PC-3 (cell line): ENCODE measurements at regions not wholly inside any gene's neighbourhood (a gene's known extent, or its start where the extent isn't known, plus 50 kb on each side); places are given as distances from the start of the nearest gene placed in this dataset.

Source experiments
- ATAC-seq: fragments of 200-7000 bp; cut with Tn5 transposase; 2 replicates; pipeline ENCODE4 v1.9.1; 2020; ENCODE audit warnings: mild to moderate bottlenecking, moderate library complexity
- BruUV-seq: library from RNA; stranded (reverse); fragments of 400-500 nt; replicated peaks from 2 replicates; lab custom pipeline; 2021; lab: Mats Ljungman, UMichigan
- CTCF ChIA-PET: fragments of 300-600 bp; sonication (Branson Sonifier 250); formaldehyde crosslinking; loops from one replicate; lab custom pipeline; 2022; ENCODE audit warnings: antibody characterized with exemption; lab: Charles Lee
- POLR2A ChIA-PET: fragments of 300-600 bp; sonication (Branson Sonifier 250); formaldehyde crosslinking; loops from one replicate; lab custom pipeline; 2022; ENCODE audit warnings: antibody characterized with exemption; ENCODE audit not compliant: unreplicated experiment; lab: Charles Lee
- DNase-seq: peaks from one replicate; pipeline ENCODE4 v3.0.0-alpha.2; 2015
- H2AFZ ChIP-seq: fragments of 300-600 bp; sonication (generic); 2 replicates; pipeline ENCODE4 v1.6.0; 2016; ENCODE audit warnings: antibody characterized with exemption, low read length
- H3F3A ChIP-seq: fragments of 300-600 bp; sonication (generic); one replicate; pipeline ENCODE4 v1.6.0; 2017; ENCODE audit warnings: antibody characterized with exemption, low read length, control low read depth, mild to moderate bottlenecking; ENCODE audit not compliant: unreplicated experiment
- H3K27ac ChIP-seq: fragments of 300-600 bp; sonication (generic); 2 replicates; pipeline ENCODE4 v1.5.1; 2016; ENCODE audit warnings: mild to moderate bottlenecking, low read length
- H3K27me3 ChIP-seq: fragments of 300-600 bp; sonication (generic); 2 replicates; pipeline ENCODE4 v1.6.1; 2016; ENCODE audit warnings: low read length, mixed read lengths
- H3K36me3 ChIP-seq: fragments of 300-600 bp; sonication (generic); 2 replicates; pipeline ENCODE4 v1.6.1; 2016; ENCODE audit warnings: low read depth, mixed run types, low read length, mixed read lengths
- H3K4me1 ChIP-seq: fragments of 300-600 bp; sonication (generic); 2 replicates; pipeline ENCODE4 v1.5.1; 2016; ENCODE audit warnings: low read length; ENCODE audit not compliant: insufficient read depth
- H3K4me2 ChIP-seq: fragments of 300-600 bp; sonication (generic); 2 replicates; pipeline ENCODE4 v1.6.0; 2016; ENCODE audit warnings: low read length
- H3K4me3 ChIP-seq: fragments of 300-600 bp; sonication (generic); 2 replicates; pipeline ENCODE4 v1.5.1; 2016; ENCODE audit warnings: mild to moderate bottlenecking, low read length, mixed read lengths
- H3K79me2 ChIP-seq: fragments of 300-600 bp; sonication (generic); 2 replicates; pipeline ENCODE4 v1.6.1; 2017; ENCODE audit warnings: low read length, mixed read lengths
- H3K9ac ChIP-seq: fragments of 300-600 bp; sonication (generic); 2 replicates; pipeline ENCODE4 v1.6.0; 2016; ENCODE audit warnings: mild to moderate bottlenecking, low read length
- H3K9me2 ChIP-seq: fragments of 300-600 bp; sonication (generic); replicated peaks from 2 replicates; pipeline ENCODE4 v1.6.1; 2016; ENCODE audit warnings: mixed run types, low read length, mixed read lengths
- H3K9me3 ChIP-seq: fragments of 300-600 bp; sonication (generic); 2 replicates; pipeline ENCODE4 v1.6.1; 2016; ENCODE audit warnings: low read length, mixed read lengths
- H4K20me1 ChIP-seq: fragments of 300-600 bp; sonication (generic); 2 replicates; pipeline ENCODE4 v1.6.1; 2016; ENCODE audit warnings: low read length, mixed read lengths
- EZH2 ChIP-seq: fragments of 300-600 bp; sonication (generic); IDR thresholded peaks from one replicate; pipeline ENCODE4 v1.6.1; 2017; ENCODE audit warnings: antibody characterized with exemption, mild to moderate bottlenecking, low read length; ENCODE audit not compliant: unreplicated experiment
- EZH2phosphoT487 ChIP-seq: fragments of 300-600 bp; sonication (generic); IDR thresholded peaks from 2 replicates; pipeline ENCODE4 v1.6.1; 2018; ENCODE audit warnings: mild to moderate bottlenecking, antibody characterized with exemption, low read length, borderline replicate concordance
- intact Hi-C: fragments of 100-400 bp; cut with micrococcal nuclease; formaldehyde crosslinking; loops from 2 replicates; pipeline ENCODE4 v1.9.0; 2023
- TF ChIP-seq, protein P1 (sequence below): fragments of 300-600 bp; sonication (generic); conservative IDR thresholded peaks from 2 replicates; pipeline ENCODE4 v1.5.1; 2017; ENCODE audit warnings: antibody characterized with exemption, low read depth, mild to moderate bottlenecking, low read length

DNA sequence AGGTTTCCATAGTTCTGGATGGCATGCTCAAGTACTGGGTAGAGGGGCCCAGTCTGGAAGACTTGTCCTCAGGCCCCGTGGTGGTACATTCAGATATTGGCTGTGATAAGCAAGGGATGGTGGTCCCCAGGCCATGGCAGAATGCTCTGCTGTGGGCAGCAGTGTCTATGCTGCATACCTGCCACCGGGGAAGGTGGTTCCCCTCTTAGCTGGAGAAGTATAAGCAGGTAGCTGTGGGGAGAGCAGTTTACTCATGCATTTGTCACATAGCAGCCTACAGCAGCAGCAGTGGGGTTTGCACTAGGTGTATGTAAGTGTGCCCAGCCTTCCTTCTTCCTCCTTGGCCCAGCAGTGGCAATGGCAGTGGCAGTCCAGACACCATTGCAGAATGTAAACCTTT is 69.3 kb upstream of the ADAMTS20 start:
- Histone ChIP-seq H3K4me1 (no peaks in the 10 kb centered on the region), H2AFZ (no peak overlapping the region), H3K4me3 (no peak overlapping the region), H3K27me3 (peaks cover 11% of the 10 kb centered on the region), H3K4me2 (no peak overlapping the region), H3F3A (no peaks in the 10 kb centered on the region), H3K9ac (no peak overlapping the region), H4K20me1 (no peaks in the 10 kb centered on the region), H3K27ac (no peak overlapping the region), H3K36me3 (no peaks in the 10 kb centered on the region), H3K9me2 (no peaks in the 10 kb centered on the region), H3K79me2 (no peaks in the 10 kb centered on the region), H3K9me3 (no peaks in the 10 kb centered on the region)
- no TSS peak for BruUV-seq
- ATAC-seq: no peak
- CTCF ChIA-PET: no interaction called here
- no peak for DNase-seq
- TF ChIP-seq EZH2 (no peak), EZH2phosphoT487 (no peak)
- TF ChIP-seq, protein P1, sequence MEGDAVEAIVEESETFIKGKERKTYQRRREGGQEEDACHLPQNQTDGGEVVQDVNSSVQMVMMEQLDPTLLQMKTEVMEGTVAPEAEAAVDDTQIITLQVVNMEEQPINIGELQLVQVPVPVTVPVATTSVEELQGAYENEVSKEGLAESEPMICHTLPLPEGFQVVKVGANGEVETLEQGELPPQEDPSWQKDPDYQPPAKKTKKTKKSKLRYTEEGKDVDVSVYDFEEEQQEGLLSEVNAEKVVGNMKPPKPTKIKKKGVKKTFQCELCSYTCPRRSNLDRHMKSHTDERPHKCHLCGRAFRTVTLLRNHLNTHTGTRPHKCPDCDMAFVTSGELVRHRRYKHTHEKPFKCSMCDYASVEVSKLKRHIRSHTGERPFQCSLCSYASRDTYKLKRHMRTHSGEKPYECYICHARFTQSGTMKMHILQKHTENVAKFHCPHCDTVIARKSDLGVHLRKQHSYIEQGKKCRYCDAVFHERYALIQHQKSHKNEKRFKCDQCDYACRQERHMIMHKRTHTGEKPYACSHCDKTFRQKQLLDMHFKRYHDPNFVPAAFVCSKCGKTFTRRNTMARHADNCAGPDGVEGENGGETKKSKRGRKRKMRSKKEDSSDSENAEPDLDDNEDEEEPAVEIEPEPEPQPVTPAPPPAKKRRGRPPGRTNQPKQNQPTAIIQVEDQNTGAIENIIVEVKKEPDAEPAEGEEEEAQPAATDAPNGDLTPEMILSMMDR: no peak
- POLR2A ChIA-PET: no interaction called here
- intact Hi-C loops: no loop called here

DNA sequence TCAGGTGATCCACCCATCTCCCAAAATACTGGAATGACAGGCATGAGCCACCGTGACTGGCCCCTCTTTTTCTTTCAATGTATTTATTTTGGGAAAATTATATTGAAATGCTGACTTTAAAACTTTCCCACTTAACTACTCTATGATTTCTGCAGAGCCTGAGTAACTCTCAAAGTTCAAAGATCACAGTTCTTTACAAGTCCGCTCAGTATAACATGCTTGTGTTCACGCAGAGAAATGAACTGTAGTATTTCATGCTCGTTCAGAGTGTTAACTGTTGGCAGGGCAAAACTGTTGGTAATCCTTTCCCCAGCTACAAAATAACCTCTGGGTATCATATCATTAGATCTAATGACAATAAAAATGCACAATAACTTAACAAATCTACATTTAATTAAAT is 50.7 kb upstream of the ADAMTS20 start:
- H3K36me3 ChIP-seq: no peaks in the 10 kb centered on the region
- no peaks in the 10 kb centered on the region for H3F3A ChIP-seq
- H3K79me2 ChIP-seq: no peaks in the 10 kb centered on the region
- no peak overlapping the region for H3K4me3 ChIP-seq
- no peaks in the 10 kb centered on the region for H3K4me1 ChIP-seq
- no peak overlapping the region for H2AFZ ChIP-seq
- intact Hi-C loops: no loop called here
- BruUV-seq: no TSS peak
- H3K9me2 ChIP-seq: no peaks in the 10 kb centered on the region
- DNase-seq: no peak
- ChIA-PET POLR2A (no interaction called here), CTCF (no interaction called here)
- no peak overlapping the region for H3K4me2 ChIP-seq
- no peak overlapping the region for H3K9ac ChIP-seq
- H3K9me3 ChIP-seq: no peaks in the 10 kb centered on the region
- H4K20me1 ChIP-seq: no peaks in the 10 kb centered on the region
- peaks cover 45% of the 10 kb centered on the region for H3K27me3 ChIP-seq
- no peak overlapping the region for H3K27ac ChIP-seq
- no peak for ATAC-seq
- TF ChIP-seq EZH2phosphoT487 (no peak), EZH2 (no peak)
- TF ChIP-seq, protein P1: no peak
